Activated T-cell treated with anti-CD3 and anti-CD28 coated beads, Interleukin-2, amount 50 U/mL, for 4 hours (primary cell): ENCODE measurements at regions not wholly inside any gene's neighbourhood (a gene's known extent, or its start where the extent isn't known, plus 50 kb on each side); places are given as distances from the start of the nearest gene placed in this dataset.

Source experiments
- ATAC-seq, 2 donors: fragments of 200-7000 bp; cut with Tn5 transposase; one replicate each; pipeline ENCODE4 v1.10.0; 2021
- DNase-seq: peaks from one replicate; pipeline ENCODE4 v3.0.0-alpha.2; 2020
- H3K27me3 Mint-ChIP-seq: one replicate; pipeline ENCODE4 v1.8.0; 2021; ENCODE audit warnings: low read depth, mixed read lengths
- H3K36me3 Mint-ChIP-seq: one replicate; pipeline ENCODE4 v1.8.0; 2022; ENCODE audit warnings: mixed read lengths; ENCODE audit not compliant: insufficient read depth
- H3K4me1 Mint-ChIP-seq: one replicate; pipeline ENCODE4 v1.8.0; 2021; ENCODE audit warnings: low read depth, mixed read lengths
- H3K4me3 Mint-ChIP-seq: one replicate; pipeline ENCODE4 v1.8.0; 2021; ENCODE audit warnings: mild to moderate bottlenecking, moderate library complexity, mixed read lengths
- H3K9me3 Mint-ChIP-seq: one replicate; pipeline ENCODE4 v1.8.0; 2021; ENCODE audit warnings: mixed read lengths

DNA sequence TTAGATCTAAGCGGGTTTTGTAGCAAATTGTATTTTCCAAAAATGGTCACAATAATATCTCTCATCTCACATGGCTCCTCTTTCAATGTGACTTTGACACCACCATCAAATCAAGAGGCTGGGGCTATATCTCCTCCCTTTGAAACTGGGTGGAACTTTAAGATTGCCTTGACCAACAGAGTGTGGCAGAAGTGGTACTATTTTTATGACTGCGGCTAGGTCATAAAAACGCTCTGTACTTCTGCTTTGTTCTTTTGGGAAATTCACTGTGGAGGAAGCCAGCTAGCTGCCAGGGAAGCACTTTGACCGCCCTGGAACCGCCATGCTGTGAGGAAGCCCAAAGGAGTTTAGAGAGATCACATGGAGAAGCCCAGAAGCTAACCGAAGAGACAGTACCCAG is 50.7 kb upstream of the ACOT11 start:
- Mint-ChIP-seq H3K27me3 (peaks cover 49% of the 10 kb centered on the region), H3K36me3 (no peaks in the 10 kb centered on the region), H3K4me3 (no peak overlapping the region), H3K4me1 (peaks cover 9% of the 10 kb centered on the region), H3K9me3 (no peaks in the 10 kb centered on the region)
- DNase-seq, result no peak
- ATAC-seq, result no peak

DNA sequence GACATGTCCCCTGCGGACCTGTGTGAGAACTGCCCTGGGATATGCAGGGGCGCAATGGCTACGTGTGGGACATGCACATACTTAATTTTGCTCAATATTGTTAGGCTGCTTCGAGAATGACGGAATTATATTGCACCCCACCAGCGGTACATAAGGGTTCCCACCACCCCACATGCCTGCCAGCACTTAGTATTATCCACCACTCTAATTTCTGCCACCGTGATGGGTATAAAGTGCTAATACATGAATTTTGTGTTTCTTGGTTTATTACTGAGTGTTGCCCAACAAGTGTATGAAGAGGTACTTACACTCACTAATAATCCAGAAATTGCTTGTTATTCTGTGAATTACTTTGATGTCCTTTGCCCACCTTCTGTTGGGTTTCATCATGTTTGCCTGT is 52.1 kb upstream of the ACOT11 start:
- ATAC-seq, result no peak
- Mint-ChIP-seq H3K4me3 (no peak overlapping the region), H3K36me3 (no peaks in the 10 kb centered on the region), H3K9me3 (no peaks in the 10 kb centered on the region), H3K27me3 (peaks cover 40% of the 10 kb centered on the region), H3K4me1 (peaks cover 9% of the 10 kb centered on the region)
- no peak for DNase-seq

GRCh38 chr1:54493608-54494007 is 54.4 kb upstream of the ACOT11 start:
- H3K36me3 Mint-ChIP-seq, result no peaks in the 10 kb centered on the region
- H3K4me3 Mint-ChIP-seq, result no peak overlapping the region
- no peaks in the 10 kb centered on the region for H3K9me3 Mint-ChIP-seq
- no peak for ATAC-seq
- DNase-seq, result no peak
- H3K27me3 Mint-ChIP-seq, result peaks cover 28% of the 10 kb centered on the region
- peaks cover 5% of the 10 kb centered on the region for H3K4me1 Mint-ChIP-seq

DNA sequence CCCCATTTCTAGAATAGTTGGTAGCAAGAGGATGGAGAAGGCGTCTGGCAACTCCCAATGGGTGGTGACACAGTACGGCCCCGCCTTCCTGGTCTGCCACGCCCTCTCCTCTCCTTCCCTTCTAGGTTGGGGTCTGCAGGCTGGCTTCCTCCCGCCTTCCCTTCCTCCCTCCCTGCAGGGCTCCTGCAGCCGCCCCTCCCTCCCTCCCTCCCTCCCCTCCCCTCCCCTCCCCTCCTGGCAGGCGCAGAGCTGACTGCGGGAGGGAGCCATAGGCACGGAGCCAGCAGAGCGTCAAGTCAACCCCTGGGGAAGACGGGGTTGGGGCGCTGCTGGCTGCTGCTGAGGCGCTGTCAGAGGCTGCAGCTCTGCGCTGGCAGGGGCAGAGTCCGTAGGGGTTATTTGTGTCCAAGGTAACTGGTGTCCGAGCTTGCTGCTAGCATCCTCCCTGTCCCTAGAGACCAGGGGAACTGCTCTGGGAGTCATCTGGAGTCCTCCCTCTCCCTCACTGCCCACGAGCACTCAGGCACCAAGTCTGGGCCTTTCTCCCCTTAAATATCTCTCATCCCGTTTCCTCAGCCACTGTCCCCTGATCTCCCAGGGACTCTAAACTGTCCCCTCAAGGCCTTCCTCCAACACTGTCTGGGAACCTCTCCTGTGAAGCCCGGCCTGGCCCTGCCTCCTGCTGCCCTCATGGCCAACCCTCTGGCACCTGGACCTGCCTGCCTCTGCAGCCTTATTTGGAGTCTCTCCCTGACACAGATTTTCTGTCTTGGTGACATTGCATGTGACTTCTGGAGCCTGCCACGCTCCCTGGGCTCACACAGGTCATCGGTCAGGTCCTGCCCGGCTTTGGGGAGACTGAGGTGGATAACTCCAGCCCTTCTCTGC is 57.4 kb upstream of the ACOT11 start:
- H3K36me3 Mint-ChIP-seq, result no peaks in the 10 kb centered on the region
- peak overlapping the region; percentile 42 for H3K4me3 Mint-ChIP-seq
- DNase-seq (no peak), ATAC-seq (no peak)
- H3K9me3 Mint-ChIP-seq, result no peaks in the 10 kb centered on the region
- H3K4me1 Mint-ChIP-seq, result peaks cover 27% of the 10 kb centered on the region
- H3K27me3 Mint-ChIP-seq, result peaks cover 8% of the 10 kb centered on the region

- peaks cover 34% of the 10 kb centered on the region for H3K4me1 Mint-ChIP-seq
- H3K4me3 Mint-ChIP-seq, result peak overlapping the region; percentile 85
- H3K27me3 Mint-ChIP-seq, result peaks cover 4% of the 10 kb centered on the region
- DNase-seq, result no peak
- peak in 1 of 2 donors; percentile 18 for ATAC-seq
- H3K9me3 Mint-ChIP-seq, result no peaks in the 10 kb centered on the region
- H3K36me3 Mint-ChIP-seq, result no peaks in the 10 kb centered on the region
Measured at GRCh38 chr1:54489627-54490250, 58.3 kb upstream of the ACOT11 start.

DNA sequence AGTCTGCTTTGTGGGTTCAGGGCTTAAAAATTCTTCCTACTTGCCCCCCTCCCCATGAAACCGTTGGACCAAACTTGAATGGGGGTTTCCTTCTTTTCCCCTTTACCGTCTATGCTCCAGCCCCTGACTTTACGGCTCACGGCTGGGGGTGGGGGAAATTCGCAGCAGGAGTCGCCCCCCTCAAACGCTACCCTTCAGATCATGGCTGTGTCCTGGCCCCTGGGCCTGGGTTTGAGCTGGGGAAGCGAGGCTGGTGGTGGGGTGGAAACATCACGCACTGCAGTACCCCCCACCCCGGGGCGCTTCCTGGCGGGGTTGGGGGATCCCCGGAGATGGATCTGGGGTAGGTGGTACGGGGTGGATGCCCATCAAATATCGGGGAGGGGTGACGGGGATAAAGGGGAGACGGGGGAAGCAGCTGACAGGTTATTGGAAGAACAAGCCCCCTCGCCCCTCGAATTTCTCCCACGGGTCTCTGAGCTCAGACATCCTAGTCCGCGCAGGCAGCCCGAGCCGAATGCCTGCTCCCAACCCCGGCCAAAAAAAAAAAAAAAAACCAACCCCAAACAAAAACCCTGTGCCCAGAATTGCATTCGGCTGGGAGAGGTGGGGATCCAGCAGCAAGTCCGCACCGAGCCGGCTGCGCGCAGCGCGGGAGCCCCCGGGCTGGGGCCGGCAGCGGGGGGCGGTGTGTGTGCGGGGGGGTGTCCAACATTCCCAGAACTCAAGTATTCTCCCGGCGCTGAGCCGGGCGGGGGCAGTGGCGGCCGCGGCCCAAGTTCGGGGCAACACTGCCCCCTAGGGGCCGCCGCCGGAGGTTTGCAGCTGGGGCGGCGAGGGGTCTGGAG is 59.0 kb upstream of the ACOT11 start:
- Mint-ChIP-seq H3K4me1 (peaks cover 38% of the 10 kb centered on the region), H3K27me3 (no peaks in the 10 kb centered on the region), H3K36me3 (no peaks in the 10 kb centered on the region), H3K9me3 (no peaks in the 10 kb centered on the region), H3K4me3 (peak overlapping the region; percentile 85)
- DNase-seq (peak; percentile 61), ATAC-seq (peak; percentile 77 to 78)

DNA sequence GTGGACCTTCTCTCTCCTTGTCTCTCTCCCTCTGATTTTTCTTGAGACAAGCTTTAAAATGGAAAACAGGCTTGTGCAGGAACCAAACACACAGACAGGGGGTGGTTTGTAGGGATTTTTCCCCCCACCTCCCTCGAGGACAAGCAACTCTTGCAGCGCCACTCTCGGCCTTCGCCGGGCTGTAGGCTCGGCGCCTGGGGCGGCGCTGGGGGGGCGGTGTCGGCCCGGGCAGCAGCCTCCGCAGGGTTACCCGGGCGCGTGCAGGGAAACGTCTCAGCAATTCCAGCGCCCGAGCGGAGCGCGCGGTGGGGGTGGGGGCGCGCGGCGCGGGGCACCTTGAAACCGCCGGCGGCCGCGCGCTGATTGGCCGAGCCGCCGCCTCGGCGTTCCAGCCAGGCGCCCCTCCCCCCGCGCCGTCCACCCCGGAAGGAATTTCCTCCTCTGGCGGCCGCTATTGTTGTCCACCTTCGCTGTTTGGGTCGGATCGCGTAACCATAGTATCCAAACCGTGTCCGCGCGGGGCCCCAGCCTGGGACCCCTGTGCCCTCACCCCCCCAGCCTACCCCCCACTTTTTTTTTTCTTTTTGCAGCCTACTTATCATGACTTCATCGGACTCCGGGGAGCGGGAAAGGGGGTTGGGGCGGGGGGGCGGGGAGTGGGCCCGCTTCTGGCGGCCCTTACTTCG is 59.8 kb upstream of the ACOT11 start:
- DNase-seq (peak; percentile 66), ATAC-seq (peak; percentile 48 to 54)
- H3K36me3 Mint-ChIP-seq, result no peaks in the 10 kb centered on the region
- H3K9me3 Mint-ChIP-seq, result no peaks in the 10 kb centered on the region
- peaks cover 41% of the 10 kb centered on the region for H3K4me1 Mint-ChIP-seq
- H3K4me3 Mint-ChIP-seq, result peak overlapping the region; percentile 85
- H3K27me3 Mint-ChIP-seq, result no peaks in the 10 kb centered on the region

DNA sequence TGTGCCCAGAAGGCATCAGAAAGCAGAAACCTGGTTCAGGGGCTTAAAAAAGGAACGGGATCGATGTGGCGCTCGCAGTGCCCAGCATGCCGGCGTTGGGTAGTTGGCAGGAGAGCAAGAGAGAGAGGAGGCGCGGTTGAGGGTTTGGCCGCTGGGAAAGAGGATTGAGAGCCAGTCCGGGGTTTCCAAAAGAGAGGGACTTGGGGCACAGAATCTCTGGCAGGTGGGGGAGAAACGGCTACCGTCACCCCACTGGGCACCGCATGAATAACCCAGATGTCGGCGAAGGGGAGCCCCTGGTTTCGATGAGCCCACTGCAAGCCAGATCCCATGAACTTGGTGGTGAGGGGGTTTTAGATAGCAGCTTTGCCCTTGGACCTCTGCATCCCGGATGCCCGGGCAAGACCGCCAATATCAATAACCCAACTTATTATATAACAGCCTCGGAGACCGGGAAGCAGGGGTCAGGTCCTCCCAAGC is 60.4 kb upstream of the ACOT11 start:
- DNase-seq, result no peak
- Mint-ChIP-seq H3K36me3 (no peaks in the 10 kb centered on the region), H3K9me3 (no peaks in the 10 kb centered on the region), H3K27me3 (no peaks in the 10 kb centered on the region), H3K4me1 (peaks cover 41% of the 10 kb centered on the region), H3K4me3 (peak overlapping the region; percentile 75)
- ATAC-seq, result no peak

- peaks cover 42% of the 10 kb centered on the region for H3K4me1 Mint-ChIP-seq
- peak overlapping the region; percentile 75 for H3K4me3 Mint-ChIP-seq
- DNase-seq (no peak), ATAC-seq (no peak)
- H3K36me3 Mint-ChIP-seq, result no peaks in the 10 kb centered on the region
- no peaks in the 10 kb centered on the region for H3K9me3 Mint-ChIP-seq
- no peaks in the 10 kb centered on the region for H3K27me3 Mint-ChIP-seq
Measured at GRCh38 chr1:54486907-54487306, 61.1 kb upstream of the ACOT11 start.

GRCh38 chr1:54485416-54485815 is 62.6 kb upstream of the ACOT11 start:
- DNase-seq, result no peak
- Mint-ChIP-seq H3K36me3 (no peaks in the 10 kb centered on the region), H3K4me3 (no peak overlapping the region), H3K4me1 (peaks cover 57% of the 10 kb centered on the region), H3K27me3 (no peaks in the 10 kb centered on the region), H3K9me3 (no peaks in the 10 kb centered on the region)
- no peak for ATAC-seq

GRCh38 chr1:54483875-54484437 is 64.1 kb upstream of the ACOT11 start:
- no peak overlapping the region for H3K4me3 Mint-ChIP-seq
- ATAC-seq (no peak), DNase-seq (no peak)
- peaks cover 65% of the 10 kb centered on the region for H3K4me1 Mint-ChIP-seq
- no peaks in the 10 kb centered on the region for H3K9me3 Mint-ChIP-seq
- no peaks in the 10 kb centered on the region for H3K27me3 Mint-ChIP-seq
- H3K36me3 Mint-ChIP-seq, result no peaks in the 10 kb centered on the region

- Mint-ChIP-seq H3K4me1 (peaks cover 67% of the 10 kb centered on the region), H3K27me3 (no peaks in the 10 kb centered on the region), H3K4me3 (no peak overlapping the region), H3K36me3 (no peaks in the 10 kb centered on the region), H3K9me3 (no peaks in the 10 kb centered on the region)
- no peak for DNase-seq
- no peak for ATAC-seq
Measured at GRCh38 chr1:54481201-54481884, 66.7 kb upstream of the ACOT11 start.

- peaks cover 68% of the 10 kb centered on the region for H3K4me1 Mint-ChIP-seq
- H3K36me3 Mint-ChIP-seq, result no peaks in the 10 kb centered on the region
- H3K27me3 Mint-ChIP-seq, result no peaks in the 10 kb centered on the region
- no peaks in the 10 kb centered on the region for H3K9me3 Mint-ChIP-seq
- no peak for DNase-seq
- H3K4me3 Mint-ChIP-seq, result peak overlapping the region; percentile 17
- ATAC-seq, result no peak
Measured at GRCh38 chr1:54480525-54480848, 67.5 kb upstream of the ACOT11 start.
